GM12878 (cell line): ENCODE measurements at regions not wholly inside any gene's neighbourhood (a gene's known extent, or its start where the extent isn't known, plus 50 kb on each side); places are given as distances from the start of the nearest gene placed in this dataset.

ENCODE experiments used
- ATAC-seq: fragments of 200-7000 bp; cut with Tn5 transposase; 3 replicates; pipeline ENCODE4 v1.9.1; 2020; ENCODE audit warnings: mild to moderate bottlenecking, moderate library complexity
- BruUV-seq: library from RNA; stranded (reverse); fragments of 400-500 nt; replicated peaks from 2 replicates; lab custom pipeline; 2021; lab: Mats Ljungman, UMichigan
- CTCF ChIA-PET: fragments of 300-600 bp; sonication (Branson Sonifier 250); formaldehyde crosslinking; extraction: SDS; loops from one replicate; lab custom pipeline; 2021; ENCODE audit warnings: inconsistent platforms; lab: Yijun Ruan, JAX
- POLR2A ChIA-PET: fragments of 350-600 bp; formaldehyde crosslinking; extraction: SDS; loops from one replicate; lab custom pipeline; 2021; ENCODE audit warnings: inconsistent platforms; lab: Charles Lee
- RAD21 ChIA-PET: fragments of 300-600 bp; sonication (Branson Sonifier 250); formaldehyde crosslinking; loops from one replicate; lab custom pipeline; 2023; ENCODE audit warnings: antibody characterized with exemption; ENCODE audit not compliant: unreplicated experiment; lab: Charles Lee
- SMC1A ChIA-PET: fragments of 300-600 bp; sonication (Branson Sonifier 250); formaldehyde crosslinking; loops from one replicate; lab custom pipeline; 2023; ENCODE audit not compliant: unreplicated experiment, uncharacterized antibody; lab: Charles Lee
- DNase-seq: peaks from one replicate; pipeline ENCODE4 v3.0.0-alpha.2; 2011; ENCODE audit warnings: low read depth, low spot score
- FAIRE-seq: peaks from 3 replicates; lab custom pipeline; 2011; peaks lifted over from hg19 to GRCh38; lab: Jason Lieb, UNC
- H2AFZ ChIP-seq: 2 replicates; pipeline ENCODE4 v1.6.0; 2011; ENCODE audit warnings: low read depth, low read length, control low read depth; ENCODE audit not compliant: control insufficient read depth
- H3K27ac ChIP-seq: 2 replicates; pipeline ENCODE4 v1.5.1; 2011; ENCODE audit warnings: control low read depth; ENCODE audit not compliant: control insufficient read depth, insufficient read depth
- H3K27me3 ChIP-seq, 2 experiments: replicated peaks in 1 of 2; 2 replicates each; pipeline versions ENCODE4 v1.6.0 to v1.6.1; 2011; ENCODE audit warnings: low read length in 1 of 2; ENCODE audit not compliant: control insufficient read depth in 2 of 2, insufficient read depth in 2 of 2
- H3K36me3 ChIP-seq, 2 experiments: 2 replicates each; pipeline ENCODE4 v1.5.1; 2011; ENCODE audit warnings: low read length in 1 of 2; ENCODE audit not compliant: control insufficient read depth in 2 of 2, insufficient read depth in 2 of 2
- H3K4me1 ChIP-seq: 2 replicates; pipeline ENCODE4 v1.6.1; 2011; ENCODE audit warnings: mild to moderate bottlenecking, low read length, moderate library complexity, mixed read lengths; ENCODE audit not compliant: control insufficient read depth, insufficient read depth
- H3K4me2 ChIP-seq: 2 replicates; pipeline ENCODE4 v1.6.0; 2011; ENCODE audit warnings: control low read depth; ENCODE audit not compliant: control insufficient read depth, insufficient read depth
- H3K4me3 ChIP-seq: fragments of 200-600 bp; sonication (generic); 2 replicates; pipeline ENCODE4 v1.5.1; 2016
- H3K79me2 ChIP-seq: 2 replicates; pipeline ENCODE4 v1.6.0; 2011; ENCODE audit warnings: low read length; ENCODE audit not compliant: control insufficient read depth, insufficient read depth
- H3K9ac ChIP-seq: 2 replicates; pipeline ENCODE4 v1.8.0; 2011; ENCODE audit warnings: low read length, control low read depth, mixed read lengths; ENCODE audit not compliant: control insufficient read depth, insufficient read depth
- H3K9me3 ChIP-seq: replicated peaks from 3 replicates; pipeline ENCODE4 v1.5.1; 2011; ENCODE audit warnings: mild to moderate bottlenecking, low read length; ENCODE audit not compliant: control insufficient read depth, insufficient read depth
- H4K20me1 ChIP-seq: 2 replicates; pipeline ENCODE4 v1.6.0; 2011; ENCODE audit not compliant: control insufficient read depth, insufficient read depth
- CBX3 ChIP-seq: fragments of 200-600 bp; sonication (generic); IDR thresholded peaks from 2 replicates; pipeline ENCODE4 v1.6.1; 2016; ENCODE audit warnings: low read depth, borderline replicate concordance
- CHD2 ChIP-seq: IDR thresholded peaks from 2 replicates; pipeline ENCODE4 v1.6.1; 2011; ENCODE audit warnings: low read depth, low read length, improper control_type of control experiment, borderline replicate concordance
- EGR1 ChIP-seq, 2 experiments: IDR thresholded peaks; 1 replicate in 1 of 2; 2 replicates in 1 of 2; pipeline ENCODE4 v1.6.1; 2011 to 2012; ENCODE audit warnings: low read depth in 2 of 2, low read length in 2 of 2, borderline replicate concordance in 1 of 2, mild to moderate bottlenecking in 1 of 2, moderate library complexity in 1 of 2
- ESRRA ChIP-seq: IDR thresholded peaks from 2 replicates; pipeline ENCODE4 v1.6.1; 2012; ENCODE audit warnings: mild to moderate bottlenecking, low read length, improper control_type of control experiment
- FOS ChIP-seq: IDR thresholded peaks from 3 replicates; pipeline ENCODE4 v1.6.1; 2011; ENCODE audit warnings: borderline replicate concordance; ENCODE audit not compliant: insufficient read length; ENCODE audit errors: extremely low read depth
- HDGF ChIP-seq: fragments of 450-650 bp; IDR thresholded peaks from 2 replicates; pipeline ENCODE4 v1.6.1; 2016; ENCODE audit warnings: antibody characterized with exemption
- KDM1A ChIP-seq: fragments of 200-600 bp; sonication (generic); IDR thresholded peaks from 2 replicates; pipeline ENCODE4 v1.6.1; 2016; ENCODE audit warnings: borderline replicate concordance
- NBN ChIP-seq: fragments of 450-650 bp; IDR thresholded peaks from 2 replicates; pipeline ENCODE4 v1.6.1; 2016
- PML ChIP-seq: IDR thresholded peaks from 2 replicates; pipeline ENCODE4 v1.6.1; 2012; ENCODE audit warnings: low read length, inconsistent platforms
- SREBF2 ChIP-seq: IDR thresholded peaks from 2 replicates; pipeline ENCODE4 v1.6.1; 2012; ENCODE audit warnings: mild to moderate bottlenecking, low read length
- WRNIP1 ChIP-seq: IDR thresholded peaks from 2 replicates; pipeline ENCODE4 v1.6.1; 2011; ENCODE audit warnings: low read depth, low read length, improper control_type of control experiment, borderline replicate concordance
- YY1 ChIP-seq: IDR thresholded peaks from 2 replicates; pipeline ENCODE4 v1.6.1; 2011; ENCODE audit warnings: low read depth, mild to moderate bottlenecking, low read length
- WGBS: methylation state at CpG from one replicate; pipeline ENCODE4 v1.1.6; 2016; ENCODE audit warnings: low lambda C conversion rate; ENCODE audit not compliant: insufficient replicate concordance, insufficient coverage; ENCODE audit errors: missing lambda C conversion rate; 5-methylcytosine and 5-hydroxymethylcytosine counted together
- in situ Hi-C: fragments of 300-500 bp; cut with MboI; formaldehyde crosslinking; loops from 9 replicates; pipeline ENCODE4 v1.14.3; 2018; ENCODE audit warnings: mixed read lengths
- intact Hi-C: fragments of 100-400 bp; cut with micrococcal nuclease; formaldehyde crosslinking; loops from one replicate; pipeline ENCODE4 v1.14.2; 2022; ENCODE audit not compliant: unreplicated experiment
- TF ChIP-seq, protein P1 (sequence below): fragments of 450-650 bp; IDR thresholded peaks from 2 replicates; pipeline ENCODE4 v1.6.1; 2017; ENCODE audit warnings: mild to moderate bottlenecking, moderate library complexity
- TF ChIP-seq, protein P2 (sequence below): fragments of 450-650 bp; IDR thresholded peaks from 2 replicates; pipeline ENCODE4 v1.6.1; 2017; ENCODE audit warnings: mild to moderate bottlenecking, moderate library complexity

DNA sequence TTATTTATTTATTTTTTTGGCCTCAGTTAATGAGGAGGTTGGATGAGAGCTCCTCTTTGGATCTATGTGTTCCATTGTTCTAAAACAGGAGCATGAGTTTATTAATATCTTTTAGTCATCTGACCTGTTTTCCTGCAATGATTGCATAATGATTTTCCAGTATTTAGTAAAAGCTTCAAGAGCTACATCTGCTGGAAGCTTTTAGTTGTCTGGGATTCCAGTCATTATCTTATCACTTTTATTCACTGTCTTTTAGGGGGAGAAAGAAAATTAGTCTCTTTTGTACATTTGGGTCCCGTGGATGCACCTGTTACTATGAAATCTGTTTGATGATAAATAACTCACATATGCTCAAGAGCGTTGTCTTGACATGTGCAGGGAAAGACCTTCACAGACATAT lies 1270.0 kb downstream of the ROBO1 start (continued):
- TF ChIP-seq, protein P1, sequence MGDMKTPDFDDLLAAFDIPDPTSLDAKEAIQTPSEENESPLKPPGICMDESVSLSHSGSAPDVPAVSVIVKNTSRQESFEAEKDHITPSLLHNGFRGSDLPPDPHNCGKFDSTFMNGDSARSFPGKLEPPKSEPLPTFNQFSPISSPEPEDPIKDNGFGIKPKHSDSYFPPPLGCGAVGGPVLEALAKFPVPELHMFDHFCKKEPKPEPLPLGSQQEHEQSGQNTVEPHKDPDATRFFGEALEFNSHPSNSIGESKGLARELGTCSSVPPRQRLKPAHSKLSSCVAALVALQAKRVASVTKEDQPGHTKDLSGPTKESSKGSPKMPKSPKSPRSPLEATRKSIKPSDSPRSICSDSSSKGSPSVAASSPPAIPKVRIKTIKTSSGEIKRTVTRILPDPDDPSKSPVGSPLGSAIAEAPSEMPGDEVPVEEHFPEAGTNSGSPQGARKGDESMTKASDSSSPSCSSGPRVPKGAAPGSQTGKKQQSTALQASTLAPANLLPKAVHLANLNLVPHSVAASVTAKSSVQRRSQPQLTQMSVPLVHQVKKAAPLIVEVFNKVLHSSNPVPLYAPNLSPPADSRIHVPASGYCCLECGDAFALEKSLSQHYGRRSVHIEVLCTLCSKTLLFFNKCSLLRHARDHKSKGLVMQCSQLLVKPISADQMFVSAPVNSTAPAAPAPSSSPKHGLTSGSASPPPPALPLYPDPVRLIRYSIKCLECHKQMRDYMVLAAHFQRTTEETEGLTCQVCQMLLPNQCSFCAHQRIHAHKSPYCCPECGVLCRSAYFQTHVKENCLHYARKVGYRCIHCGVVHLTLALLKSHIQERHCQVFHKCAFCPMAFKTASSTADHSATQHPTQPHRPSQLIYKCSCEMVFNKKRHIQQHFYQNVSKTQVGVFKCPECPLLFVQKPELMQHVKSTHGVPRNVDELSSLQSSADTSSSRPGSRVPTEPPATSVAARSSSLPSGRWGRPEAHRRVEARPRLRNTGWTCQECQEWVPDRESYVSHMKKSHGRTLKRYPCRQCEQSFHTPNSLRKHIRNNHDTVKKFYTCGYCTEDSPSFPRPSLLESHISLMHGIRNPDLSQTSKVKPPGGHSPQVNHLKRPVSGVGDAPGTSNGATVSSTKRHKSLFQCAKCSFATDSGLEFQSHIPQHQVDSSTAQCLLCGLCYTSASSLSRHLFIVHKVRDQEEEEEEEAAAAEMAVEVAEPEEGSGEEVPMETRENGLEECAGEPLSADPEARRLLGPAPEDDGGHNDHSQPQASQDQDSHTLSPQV, result no peak

DNA sequence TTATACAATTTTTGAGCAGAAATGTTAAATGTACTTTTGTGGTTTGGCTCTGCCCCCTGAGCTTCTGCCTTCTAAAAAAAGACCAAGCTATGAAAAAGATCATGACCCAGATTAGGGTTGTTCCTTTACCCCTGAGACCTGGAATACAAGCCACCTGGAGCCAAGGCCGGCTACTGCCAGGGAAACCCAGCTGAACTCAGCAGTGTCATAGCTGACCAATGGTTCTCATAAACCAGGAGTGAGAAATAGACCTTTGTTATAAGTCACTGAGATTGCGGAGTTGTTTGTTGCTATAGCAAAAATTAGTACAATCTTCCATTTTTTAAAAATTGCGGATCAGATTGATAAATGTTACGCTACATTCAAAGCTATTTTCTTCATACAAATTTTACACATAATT lies 1261.7 kb downstream of the ROBO1 start:
- FAIRE-seq, result no peak
- no peak overlapping the region for H2AFZ ChIP-seq
- H3K9me3 ChIP-seq, result no peaks in the 10 kb centered on the region; the same call in 2 of the 3 replicates
- H3K4me2 ChIP-seq, result no peak overlapping the region
- H3K36me3 ChIP-seq, result no peaks in the 10 kb centered on the region
- no peak overlapping the region for H3K9ac ChIP-seq
- no peak overlapping the region for H3K27ac ChIP-seq
- H4K20me1 ChIP-seq, result no peaks in the 10 kb centered on the region
- ChIA-PET RAD21 (no interaction called here), POLR2A (no interaction called here), CTCF (interaction anchor here (0.9 kb wide), 1 partner anchor 19 kb away, joined by 3 read pairs; no protein-coding TSS in a partner anchor), SMC1A (interaction anchor here (0.6 to 1.3 kb wide), 3 partner anchors 15 to 601 kb away, joined by 3 read pairs; no protein-coding TSS in a partner anchor)
- BruUV-seq, result no TSS peak
- H3K4me1 ChIP-seq, result no peaks in the 10 kb centered on the region
- no peaks in the 10 kb centered on the region for H3K27me3 ChIP-seq
- 81% methylated on average over 4 of the region's 4 CpGs for WGBS
- no peak for TF ChIP-seq CBX3
- no peak for TF ChIP-seq YY1
- TF ChIP-seq KDM1A, result no peak
- no peak for TF ChIP-seq FOS
- TF ChIP-seq SREBF2, result no peak
- TF ChIP-seq, protein P2, sequence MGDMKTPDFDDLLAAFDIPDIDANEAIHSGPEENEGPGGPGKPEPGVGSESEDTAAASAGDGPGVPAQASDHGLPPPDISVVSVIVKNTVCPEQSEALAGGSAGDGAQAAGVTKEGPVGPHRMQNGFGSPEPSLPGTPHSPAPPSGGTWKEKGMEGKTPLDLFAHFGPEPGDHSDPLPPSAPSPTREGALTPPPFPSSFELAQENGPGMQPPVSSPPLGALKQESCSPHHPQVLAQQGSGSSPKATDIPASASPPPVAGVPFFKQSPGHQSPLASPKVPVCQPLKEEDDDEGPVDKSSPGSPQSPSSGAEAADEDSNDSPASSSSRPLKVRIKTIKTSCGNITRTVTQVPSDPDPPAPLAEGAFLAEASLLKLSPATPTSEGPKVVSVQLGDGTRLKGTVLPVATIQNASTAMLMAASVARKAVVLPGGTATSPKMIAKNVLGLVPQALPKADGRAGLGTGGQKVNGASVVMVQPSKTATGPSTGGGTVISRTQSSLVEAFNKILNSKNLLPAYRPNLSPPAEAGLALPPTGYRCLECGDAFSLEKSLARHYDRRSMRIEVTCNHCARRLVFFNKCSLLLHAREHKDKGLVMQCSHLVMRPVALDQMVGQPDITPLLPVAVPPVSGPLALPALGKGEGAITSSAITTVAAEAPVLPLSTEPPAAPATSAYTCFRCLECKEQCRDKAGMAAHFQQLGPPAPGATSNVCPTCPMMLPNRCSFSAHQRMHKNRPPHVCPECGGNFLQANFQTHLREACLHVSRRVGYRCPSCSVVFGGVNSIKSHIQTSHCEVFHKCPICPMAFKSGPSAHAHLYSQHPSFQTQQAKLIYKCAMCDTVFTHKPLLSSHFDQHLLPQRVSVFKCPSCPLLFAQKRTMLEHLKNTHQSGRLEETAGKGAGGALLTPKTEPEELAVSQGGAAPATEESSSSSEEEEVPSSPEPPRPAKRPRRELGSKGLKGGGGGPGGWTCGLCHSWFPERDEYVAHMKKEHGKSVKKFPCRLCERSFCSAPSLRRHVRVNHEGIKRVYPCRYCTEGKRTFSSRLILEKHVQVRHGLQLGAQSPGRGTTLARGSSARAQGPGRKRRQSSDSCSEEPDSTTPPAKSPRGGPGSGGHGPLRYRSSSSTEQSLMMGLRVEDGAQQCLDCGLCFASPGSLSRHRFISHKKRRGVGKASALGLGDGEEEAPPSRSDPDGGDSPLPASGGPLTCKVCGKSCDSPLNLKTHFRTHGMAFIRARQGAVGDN, result no peak
- no peak for TF ChIP-seq PML
- no peak for TF ChIP-seq NBN
- no peak for TF ChIP-seq WRNIP1
- no peak for TF ChIP-seq HDGF
- no peak for TF ChIP-seq EGR1 (IDR thresholded peaks at IDR 0.05; ENCODE audit: borderline replicate concordance in 1 of 2, low read depth in 2 of 2, low read length in 2 of 2)
- TF ChIP-seq CHD2, result no peak
- TF ChIP-seq ESRRA, result no peak
- DNase-seq, result no peak
- intact Hi-C loops, result no loop called here
- H3K4me3 ChIP-seq, result no peak overlapping the region
- no peak for ATAC-seq
- no peaks in the 10 kb centered on the region for H3K79me2 ChIP-seq
- in situ Hi-C loops, result no loop called here
